HG03442 (cell line): ENCODE measurements at regions not wholly inside any gene's neighbourhood (a gene's known extent, or its start where the extent isn't known, plus 50 kb on each side); places are given as distances from the start of the nearest gene placed in this dataset.
A peak's percentile ranks its signal among the peaks of the same experiment; 100 is the strongest.
"Not testable (repeated sequence)": the region's sequence is repeated elsewhere in the genome, so short reads cannot be mapped to it uniquely, and the experiment has no call there.

Experiments
- ATAC-seq: cut with Tn5 transposase; IDR thresholded peaks from one replicate; pipeline ENCODE4 v1.9.1; 2021; ENCODE audit warnings: mild to moderate bottlenecking, moderate library complexity; ENCODE audit not compliant: unreplicated experiment

DNA sequence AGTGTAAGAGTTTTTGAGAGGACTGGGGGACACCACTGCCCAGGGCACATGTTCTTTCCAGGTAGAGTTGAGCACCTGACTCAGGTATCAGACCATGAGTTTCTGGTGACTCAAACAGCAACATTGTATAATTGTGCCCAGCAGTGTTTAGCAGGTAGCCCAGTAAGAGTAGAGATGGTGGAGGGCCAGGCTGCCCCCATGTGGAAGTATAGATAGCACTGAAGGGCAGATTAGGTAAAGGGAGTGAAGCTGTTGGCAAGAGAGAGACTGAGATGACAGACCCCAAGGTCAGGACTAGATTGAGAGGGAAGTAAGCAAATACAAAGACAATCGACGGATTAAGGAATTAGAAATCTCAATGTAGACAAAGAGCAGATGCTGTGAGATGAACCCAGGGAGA, 74.6 kb downstream of the TRIM42 start:
- no peak for ATAC-seq

DNA sequence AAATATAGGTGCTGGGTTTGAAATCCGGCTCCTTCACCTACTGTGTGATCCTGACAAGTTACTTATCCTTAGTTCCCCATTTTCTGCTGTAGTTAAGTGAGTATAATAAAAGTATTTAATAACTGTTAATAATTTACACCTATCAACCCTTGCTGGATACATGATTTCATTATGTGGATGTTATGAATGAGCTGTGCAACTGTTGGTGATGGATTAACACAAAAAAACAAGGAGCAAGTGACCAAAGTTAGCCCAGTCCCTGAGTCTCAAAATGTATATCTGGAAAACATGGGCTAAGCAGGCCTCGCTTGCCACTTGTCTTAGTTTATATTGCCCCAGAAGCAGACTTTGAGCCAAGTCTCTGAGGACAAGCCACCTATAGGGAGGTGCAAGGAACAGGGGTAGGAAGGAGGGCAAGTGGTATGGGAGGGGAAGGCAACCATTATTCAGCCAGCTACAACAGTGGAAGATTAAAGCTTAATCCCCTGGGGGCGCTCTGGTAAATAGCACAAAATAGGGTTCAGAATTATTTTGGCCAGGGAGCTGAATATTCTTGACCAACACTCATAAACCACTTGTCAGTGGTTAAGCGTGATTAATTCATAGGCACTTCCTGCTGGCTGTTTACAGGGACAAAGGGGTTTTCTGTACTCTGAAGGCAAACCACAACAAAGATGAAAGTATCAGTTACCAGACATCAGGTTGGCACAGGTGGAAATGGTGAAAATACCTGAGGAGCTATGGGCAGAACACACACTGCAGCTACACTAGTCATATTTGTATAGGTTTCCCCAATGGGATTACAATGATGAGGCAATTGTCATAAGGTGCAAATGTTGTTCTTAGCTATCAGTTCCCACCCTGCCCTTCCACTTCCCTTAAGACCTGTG, 76.2 kb downstream of the TRIM42 start:
- ATAC-seq = peak; percentile 52

DNA sequence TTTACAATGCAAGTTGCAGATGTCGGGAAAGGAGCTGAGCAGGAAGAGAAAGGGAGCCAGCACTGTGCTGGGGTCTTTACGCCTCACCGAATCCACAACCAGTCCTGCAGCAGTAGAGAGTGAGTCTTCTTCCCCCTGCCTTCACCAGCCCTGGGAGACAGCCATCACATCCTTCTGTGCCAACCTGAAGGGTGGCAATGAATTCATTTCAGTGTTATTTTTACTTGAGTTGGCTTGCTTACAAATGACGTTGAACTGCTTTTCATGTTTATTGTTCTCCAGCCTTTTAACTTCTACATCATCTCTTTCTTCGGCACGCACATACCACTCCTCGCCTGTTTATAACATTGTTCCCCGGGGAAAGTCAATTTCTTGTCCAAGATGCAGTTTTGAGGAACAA, 77.1 kb downstream of the TRIM42 start:
- no peak for ATAC-seq

DNA sequence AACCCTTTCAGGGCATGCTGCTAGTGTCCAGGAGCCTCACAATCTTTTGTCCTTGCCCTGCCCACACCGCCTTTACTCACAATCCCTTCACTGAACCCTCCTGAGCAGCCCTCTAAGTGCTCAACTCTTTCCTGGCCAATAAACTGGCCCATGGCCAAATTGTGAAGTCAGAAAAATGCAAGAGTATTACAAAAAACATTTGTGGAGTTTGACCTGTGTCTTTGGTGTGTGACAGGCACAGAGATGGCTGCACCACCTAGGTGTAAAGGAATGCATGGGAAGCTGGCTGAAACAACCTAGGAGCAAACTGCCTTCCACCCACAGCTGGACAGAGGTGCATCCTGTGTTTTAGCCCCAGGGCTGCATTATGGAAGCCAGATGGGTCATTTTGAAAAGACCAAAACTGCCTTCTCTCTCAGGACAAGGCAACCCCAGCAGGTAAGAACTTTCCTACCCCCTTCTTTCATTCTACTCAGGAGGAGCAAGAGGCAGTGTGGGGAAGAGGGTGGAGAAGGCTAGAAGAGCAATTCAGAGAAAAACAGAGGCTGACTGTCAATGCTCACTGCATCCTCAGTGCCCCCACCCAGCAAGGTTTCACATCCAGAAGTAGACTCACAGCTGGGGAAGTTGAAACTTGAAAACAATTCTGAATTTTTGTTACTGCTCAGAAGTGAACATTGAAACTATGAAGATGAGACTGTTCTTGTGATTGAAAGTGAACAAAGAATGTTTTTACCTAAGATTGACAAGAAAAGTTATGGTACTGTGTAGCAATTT, 78.6 kb downstream of the TRIM42 start:
- ATAC-seq = peak; percentile 46

DNA sequence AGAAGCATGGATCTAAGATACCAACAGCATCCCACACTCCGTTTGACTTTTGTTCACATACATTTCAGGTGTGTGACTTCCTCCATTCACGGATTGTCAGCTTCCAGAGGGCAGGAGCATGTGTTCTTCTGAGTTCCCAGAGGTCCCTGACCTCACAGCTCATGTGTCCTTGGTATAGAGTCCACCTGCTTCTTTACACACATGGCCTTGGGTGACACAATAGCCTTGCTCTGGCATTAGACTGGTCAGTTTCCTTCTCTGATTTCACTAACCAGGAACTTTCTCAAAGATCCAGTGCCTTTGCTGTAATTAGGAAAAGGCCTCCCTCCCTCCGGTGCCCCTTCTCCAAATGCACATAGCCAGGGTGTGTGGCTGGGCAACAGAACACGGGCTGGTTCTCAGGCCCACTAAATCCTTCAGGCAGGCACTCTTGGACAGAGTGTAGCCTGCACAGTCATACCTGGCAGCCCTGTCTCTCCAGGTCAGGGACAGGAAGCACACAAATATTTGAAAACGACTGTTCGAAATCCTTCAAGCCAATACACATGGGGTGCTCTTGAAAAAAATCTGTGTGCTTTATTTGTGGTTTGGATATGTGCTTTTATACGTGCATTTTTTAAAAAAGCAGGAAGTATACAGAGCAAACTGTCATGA, 81.1 kb downstream of the TRIM42 start:
- no peak for ATAC-seq

DNA sequence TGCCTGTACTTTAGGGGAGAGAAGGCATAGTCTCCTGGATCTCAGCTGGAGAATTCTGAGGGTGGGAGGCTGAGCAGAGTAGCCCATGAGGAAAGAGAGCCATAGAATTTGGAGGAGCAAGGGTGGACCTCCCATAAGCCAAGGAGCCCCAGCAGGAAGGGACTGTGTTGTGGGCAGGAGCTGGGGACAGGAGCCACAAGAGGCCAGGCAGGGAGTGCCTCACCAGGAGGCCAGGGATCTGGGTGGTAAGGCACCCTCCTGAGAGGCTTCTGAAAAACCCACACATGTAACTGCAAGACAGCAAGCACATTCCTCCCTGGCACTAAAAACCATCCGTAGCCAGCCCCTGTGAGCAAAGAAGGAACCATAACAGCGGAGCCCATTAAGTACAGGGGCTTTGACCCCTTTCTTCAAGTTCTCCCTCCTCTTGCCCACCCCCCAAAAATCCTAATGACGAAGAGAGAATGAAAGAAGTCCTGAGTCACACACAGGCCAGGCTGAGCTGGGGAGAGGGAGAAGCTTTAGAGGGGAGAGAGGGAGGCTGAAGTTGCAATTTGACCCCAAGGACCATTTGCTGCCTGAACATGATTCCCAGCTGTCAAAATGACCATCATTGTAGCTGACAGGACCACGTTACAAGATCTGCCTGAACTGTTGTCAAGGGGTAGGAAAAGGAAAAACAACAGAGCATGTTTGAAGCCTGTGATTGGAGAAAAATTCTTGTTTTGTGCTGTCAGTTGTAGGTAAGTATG, 82.6 kb downstream of the TRIM42 start:
- ATAC-seq = no peak

DNA sequence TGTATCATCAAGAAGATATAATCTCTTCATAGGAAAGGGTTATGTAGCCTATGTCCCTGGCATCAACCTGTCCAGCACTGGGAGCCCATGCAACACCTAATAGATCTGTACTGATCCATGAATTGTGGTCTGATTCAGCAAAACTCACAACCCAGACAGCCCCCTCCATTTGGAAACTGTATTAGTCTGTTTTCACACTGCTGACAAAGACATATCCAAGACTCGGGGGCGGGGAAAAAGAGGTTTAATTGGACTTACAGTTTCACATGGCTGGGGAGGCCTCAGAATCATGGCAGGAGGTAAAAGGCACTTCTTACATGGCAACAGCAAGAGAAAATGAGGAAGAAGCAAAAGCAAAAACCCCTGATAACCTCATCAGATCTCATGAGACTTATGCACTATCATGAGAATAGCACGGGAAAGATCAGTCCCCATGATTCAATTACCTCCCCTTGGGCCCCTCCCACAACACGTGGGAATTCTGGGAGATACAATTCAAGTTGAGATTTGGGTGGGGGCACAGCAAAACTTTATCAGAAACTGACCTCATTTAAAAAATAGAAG, 83.3 kb downstream of the TRIM42 start:
- ATAC-seq = no peak

DNA sequence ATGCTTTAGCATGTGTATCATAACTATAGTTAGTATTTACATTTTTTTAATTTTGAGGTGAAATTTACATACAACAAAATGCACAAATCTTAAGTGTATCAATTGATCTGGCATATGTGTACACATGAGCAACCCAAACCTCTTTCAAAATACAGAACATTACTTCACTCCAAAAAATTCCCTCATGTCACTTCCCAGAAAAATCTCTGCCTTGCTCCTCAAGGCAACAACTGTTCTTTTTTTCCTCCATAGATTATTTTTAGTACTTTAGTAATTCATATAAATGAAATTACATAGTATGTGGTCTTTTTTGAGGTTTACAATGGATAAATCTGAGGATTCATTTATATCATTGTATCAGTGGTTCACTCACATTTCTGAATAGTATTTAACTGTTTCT, 84.9 kb downstream of the TRIM42 start:
- no peak for ATAC-seq

DNA sequence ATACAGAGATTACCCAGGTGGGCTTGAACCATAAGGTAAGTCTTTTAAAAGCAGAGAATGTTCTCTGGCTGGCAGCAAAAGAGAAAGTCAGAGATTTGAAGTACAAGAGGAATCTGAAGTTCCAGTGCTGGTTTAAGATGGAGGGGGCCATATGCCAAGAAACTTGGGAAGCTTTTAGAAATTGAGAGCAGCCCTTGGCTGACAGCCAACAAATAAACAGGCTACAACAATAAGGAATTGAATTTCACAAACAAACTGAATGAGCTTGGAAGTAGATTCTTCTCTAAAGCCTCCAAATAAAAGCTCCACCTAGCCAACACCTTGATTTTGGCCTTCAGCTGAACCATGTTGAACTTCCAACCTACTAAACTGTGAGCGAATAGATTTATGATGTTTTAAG, 85.7 kb downstream of the TRIM42 start:
- ATAC-seq = no peak

DNA sequence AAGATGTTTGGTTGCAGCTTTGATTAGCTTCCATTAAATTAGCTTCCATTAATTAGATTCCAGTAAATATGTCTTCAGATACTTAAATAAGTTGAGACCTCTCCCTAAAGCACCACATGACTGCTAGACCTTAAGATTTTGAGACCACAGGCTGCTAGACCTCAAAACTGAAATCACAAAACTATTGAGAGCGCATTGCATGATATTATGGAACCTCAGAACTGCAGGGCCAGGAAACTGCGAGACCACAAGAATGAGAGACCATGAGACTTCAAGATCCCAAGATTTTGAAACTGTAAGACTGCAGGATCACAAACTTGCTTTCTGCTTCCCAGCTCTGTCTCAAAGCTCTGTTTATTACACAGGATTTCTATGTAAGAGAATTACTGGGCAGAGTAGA, 87.4 kb downstream of the TRIM42 start:
- ATAC-seq = no peak

DNA sequence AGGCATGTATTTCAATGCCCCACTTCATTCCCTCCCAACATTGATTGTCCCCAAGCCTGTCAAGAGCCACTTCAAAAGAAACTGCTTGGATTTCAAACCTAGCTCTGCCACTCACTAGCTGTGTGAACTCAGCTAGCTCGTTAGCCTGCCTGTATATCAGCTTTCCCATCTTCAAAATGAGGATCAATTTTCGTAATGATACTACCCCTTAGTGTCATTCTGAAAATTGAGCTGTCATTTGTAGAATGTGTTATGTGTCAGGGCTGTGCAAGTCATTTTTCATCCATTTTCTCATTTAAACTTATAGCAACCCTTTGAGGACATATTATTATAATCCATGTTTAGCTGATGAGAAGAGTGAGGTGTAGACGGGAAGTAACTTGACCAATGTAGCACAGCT, 88.6 kb downstream of the TRIM42 start:
- ATAC-seq = no peak

DNA sequence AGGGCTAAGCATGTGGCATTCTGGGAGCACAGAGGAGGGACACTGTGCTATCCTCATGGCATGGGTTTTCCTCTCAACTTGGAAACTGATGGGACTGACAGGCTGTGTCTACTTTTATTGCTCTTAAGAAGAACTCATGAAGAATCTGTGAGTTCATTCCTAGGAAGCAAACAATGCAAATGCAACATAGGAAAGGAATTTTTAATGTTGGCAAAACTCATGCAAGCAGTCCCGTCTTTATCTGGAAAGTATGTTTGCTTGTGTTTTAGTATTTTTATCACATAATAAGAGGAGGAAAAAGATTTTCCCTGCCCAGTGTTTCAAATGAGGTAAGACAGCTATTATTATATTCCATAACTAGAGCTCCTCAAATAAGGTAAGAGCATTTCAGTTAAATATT, 89.7 kb downstream of the TRIM42 start:
- ATAC-seq = no peak

DNA sequence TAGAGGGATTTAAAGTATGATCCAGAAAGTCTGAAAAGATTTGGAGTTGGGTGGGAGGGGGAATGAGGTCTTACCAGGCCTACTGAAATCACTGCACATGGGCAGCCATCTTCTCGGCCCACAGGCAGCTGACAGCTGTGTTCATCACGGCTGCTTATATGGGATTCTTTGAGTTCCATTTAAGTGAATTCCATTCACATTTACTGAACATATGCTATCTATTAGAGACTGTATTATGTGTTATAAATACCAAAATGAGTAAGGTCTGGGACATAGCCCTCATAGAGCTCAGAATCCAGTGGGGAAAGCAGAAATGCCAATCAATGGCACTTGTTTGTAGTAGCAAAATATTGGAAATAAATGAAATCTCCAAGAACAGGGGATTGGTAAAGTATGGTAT, 91.1 kb downstream of the TRIM42 start:
- ATAC-seq = no peak

DNA sequence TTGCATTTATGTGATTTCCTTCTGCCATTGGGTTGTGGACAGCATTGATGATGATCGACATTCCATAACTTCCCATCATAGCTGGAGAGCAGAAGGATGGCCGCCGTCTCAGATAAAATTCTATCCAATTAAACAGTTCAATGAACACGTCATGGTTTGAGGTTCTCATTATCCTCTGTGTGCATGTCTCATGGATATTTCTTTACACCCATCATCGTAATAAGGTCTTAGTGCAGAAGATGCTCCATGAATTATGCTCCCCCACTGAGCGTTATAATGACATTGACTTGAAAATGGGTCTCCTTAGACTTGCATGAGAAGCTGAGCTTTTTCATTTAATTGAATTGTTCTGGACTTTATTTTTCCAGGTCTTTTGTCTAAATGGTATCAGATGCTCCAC, 92.1 kb downstream of the TRIM42 start:
- ATAC-seq = no peak

DNA sequence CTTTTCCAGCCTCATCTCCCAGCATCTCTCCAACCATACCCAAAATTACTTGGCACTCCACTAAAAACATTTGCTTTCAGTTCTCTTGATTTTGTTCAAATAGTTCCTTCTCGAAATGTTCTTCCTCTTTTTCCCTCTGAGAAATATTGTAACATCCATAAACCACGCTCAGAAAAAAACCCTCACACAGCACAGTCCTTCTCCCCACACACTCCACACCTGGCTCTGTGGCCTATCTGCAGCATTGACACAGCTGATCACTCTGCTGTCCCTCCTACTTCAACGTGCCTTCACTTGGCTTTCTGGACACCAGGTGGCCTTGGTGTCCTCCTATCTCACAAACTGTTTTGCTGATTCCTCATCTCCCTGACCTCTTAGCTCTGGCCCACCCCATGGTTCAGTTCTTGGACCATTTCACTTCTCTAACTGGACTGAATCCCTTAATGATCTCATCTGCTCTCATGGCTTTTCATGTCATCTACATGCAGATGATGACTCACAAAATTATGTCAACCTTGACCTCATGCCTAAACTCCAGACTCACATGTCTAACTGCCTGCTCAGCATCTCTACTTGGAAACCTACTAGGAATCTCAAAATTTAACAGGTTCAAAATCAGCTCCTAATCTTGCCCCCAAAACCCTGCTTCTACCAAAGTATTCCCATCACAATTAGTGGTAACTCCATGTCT, 93.3 kb downstream of the TRIM42 start:
- ATAC-seq = no peak

DNA sequence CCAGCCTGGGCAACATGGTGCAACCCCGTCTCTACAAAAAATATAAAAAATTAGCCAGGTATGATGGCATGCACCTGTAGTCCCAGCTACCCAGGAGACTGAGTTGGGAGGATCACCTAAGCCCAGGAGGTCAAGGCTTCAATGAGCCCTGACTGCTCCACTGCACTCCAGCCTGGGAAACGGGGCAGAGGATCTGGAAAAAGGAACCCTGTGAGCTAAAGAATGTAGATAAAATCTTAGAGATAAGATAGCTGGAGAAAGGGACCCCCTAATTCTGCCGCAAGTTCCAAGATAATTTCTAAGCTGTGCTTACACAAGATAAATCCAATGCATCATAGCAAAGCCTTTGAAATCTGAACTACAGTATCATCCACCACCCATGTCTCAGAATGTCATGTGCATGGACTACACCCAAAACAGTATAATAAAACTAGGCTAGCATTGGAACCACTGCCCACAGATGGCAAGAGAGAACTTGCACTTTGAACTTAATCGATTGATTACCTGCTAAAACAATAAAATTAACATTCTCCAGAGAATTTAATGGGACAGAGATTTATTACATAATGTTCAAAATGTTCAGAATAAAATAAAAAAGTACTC, 99.9 kb downstream of the TRIM42 start:
- ATAC-seq = no peak

DNA sequence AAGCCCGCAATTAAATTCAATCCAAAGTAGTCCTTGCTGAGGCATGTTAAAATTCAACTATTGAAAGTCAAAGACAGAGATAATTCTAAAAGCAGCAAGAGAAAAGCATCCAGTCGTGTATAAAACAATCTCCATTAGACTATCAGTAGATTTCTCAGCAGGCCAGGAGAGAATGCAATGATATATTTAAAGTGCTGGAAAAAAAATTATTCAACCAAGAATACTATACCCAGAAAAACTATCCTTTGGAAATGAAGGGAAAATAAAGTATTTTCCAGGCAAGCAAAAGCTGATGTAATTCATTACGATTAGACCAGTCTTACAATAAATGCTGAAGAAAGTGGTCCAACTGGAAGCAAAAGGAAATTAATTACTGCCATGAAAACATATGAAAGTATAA, 113.5 kb downstream of the TRIM42 start:
- ATAC-seq = no peak

DNA sequence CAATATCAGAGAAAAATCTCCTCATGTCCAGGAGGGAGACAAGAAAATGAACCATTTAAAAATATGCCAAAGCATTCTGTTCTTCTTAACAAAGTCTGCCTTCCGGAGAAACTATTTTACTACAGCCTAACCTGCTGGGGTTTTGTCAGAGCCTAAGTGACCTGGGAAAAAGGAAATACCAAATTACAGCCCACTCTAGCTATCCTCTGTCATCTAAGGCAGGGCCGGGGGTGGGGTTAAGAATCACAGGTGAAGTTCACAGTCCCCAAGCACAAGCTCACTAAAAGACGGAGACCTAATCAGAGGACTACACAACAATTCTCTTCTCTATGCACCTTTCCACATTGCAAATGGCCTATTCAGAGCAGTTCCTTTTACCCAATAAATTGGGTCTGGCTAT, 116.6 kb downstream of the TRIM42 start:
- ATAC-seq = no peak

DNA sequence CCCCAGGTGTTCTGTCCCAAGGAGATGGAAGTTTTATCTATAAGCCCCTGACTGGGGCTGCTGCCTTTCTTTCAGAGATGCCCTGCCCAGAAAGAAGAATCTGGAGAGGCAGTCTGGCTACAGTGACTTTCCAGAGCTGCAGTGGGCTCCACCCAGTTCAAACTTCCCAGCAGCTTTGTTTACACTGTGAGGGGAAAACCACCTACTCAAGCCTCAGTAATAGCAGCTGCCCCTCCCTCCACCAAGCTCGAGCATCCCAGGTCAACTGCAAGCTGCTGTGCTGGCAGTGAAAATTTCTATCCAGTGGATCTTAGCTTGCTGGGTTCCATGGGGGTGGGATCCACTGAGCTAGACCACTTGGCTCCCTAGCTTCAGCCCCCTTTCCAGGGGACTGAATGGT, 125.0 kb downstream of the TRIM42 start:
- not testable (repeated sequence) for ATAC-seq

DNA sequence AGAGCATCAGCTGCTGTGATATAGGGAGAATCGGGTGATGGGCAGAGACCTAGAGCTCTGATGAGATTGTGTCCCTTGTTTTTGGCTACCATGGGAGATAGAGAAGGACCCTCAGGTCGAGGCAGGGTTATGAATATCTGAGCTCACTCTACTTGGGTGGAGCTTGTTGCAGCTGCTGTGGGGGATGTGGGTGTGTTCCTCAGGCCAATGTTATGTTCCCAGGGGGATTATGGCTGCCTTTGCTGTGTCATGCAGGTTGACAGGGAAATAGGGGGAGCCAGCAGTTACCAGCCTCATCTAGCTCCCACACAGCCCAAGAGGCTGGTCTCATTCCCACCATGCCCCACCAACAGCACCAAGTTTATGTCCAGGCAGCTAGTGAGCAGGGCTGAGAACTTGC, 131.5 kb downstream of the TRIM42 start:
- no peak for ATAC-seq
